ENCODE measurements at regions not wholly inside any gene's neighbourhood (a gene's known extent, or its start where the extent isn't known, plus 50 kb on each side); places are given as distances from the start of the nearest gene placed in this dataset.

DNA sequence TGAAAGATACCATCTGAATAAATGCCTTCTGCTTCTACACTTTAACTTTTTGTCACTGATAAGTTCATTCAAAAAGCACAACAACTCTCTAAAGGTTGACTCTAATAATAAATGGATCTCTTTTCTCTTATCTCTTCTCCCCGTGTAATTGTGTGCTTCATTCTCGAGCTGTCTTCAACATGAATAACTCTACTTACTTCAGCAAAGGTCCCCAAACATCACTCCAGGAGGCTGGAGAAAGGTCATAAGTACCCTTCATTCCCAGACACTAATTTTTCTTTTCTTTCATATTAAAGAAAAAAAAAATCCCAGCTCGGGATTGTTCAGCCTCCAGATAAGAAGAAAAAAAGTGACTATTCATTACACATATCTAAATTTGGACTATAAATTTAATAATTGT, 222.2 kb downstream of the FOXO1 start:
- Mint-ChIP-seq H3K36me3 (peaks cover 5% of the 10 kb centered on the region), H3K4me3 (no peak overlapping the region)
- TF ChIP-seq GTF2I (CRISPR knock-in tag; conservative IDR thresholded peaks at IDR 0.05): no peak
- no peak for TF ChIP-seq MLX (CRISPR knock-in tag; IDR thresholded peaks at IDR 0.05)
- TF ChIP-seq ESRRA (CRISPR knock-in tag; IDR thresholded peaks at IDR 0.05; ENCODE audit: borderline replicate concordance): no peak
- no peak for TF ChIP-seq E2F5 (CRISPR knock-in tag; IDR thresholded peaks at IDR 0.05)
- TF ChIP-seq ZNF423 (CRISPR knock-in tag; IDR thresholded peaks at IDR 0.05): no peak
- TF ChIP-seq, protein P1, sequence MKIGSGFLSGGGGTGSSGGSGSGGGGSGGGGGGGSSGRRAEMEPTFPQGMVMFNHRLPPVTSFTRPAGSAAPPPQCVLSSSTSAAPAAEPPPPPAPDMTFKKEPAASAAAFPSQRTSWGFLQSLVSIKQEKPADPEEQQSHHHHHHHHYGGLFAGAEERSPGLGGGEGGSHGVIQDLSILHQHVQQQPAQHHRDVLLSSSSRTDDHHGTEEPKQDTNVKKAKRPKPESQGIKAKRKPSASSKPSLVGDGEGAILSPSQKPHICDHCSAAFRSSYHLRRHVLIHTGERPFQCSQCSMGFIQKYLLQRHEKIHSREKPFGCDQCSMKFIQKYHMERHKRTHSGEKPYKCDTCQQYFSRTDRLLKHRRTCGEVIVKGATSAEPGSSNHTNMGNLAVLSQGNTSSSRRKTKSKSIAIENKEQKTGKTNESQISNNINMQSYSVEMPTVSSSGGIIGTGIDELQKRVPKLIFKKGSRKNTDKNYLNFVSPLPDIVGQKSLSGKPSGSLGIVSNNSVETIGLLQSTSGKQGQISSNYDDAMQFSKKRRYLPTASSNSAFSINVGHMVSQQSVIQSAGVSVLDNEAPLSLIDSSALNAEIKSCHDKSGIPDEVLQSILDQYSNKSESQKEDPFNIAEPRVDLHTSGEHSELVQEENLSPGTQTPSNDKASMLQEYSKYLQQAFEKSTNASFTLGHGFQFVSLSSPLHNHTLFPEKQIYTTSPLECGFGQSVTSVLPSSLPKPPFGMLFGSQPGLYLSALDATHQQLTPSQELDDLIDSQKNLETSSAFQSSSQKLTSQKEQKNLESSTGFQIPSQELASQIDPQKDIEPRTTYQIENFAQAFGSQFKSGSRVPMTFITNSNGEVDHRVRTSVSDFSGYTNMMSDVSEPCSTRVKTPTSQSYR (CRISPR knock-in tag; IDR thresholded peaks at IDR 0.05): no peak
- TF ChIP-seq ZNF138 (CRISPR knock-in tag; conservative IDR thresholded peaks at IDR 0.05): no peak
- TF ChIP-seq CREB1 (CRISPR knock-in tag; IDR thresholded peaks at IDR 0.05): no peak
- no peak for TF ChIP-seq ARID4B (CRISPR knock-in tag; IDR thresholded peaks at IDR 0.05; ENCODE audit: borderline replicate concordance)
- TF ChIP-seq MYBL2 (CRISPR knock-in tag; IDR thresholded peaks at IDR 0.05): no peak
- TF ChIP-seq GRHL2 (CRISPR knock-in tag; IDR thresholded peaks at IDR 0.05; ENCODE audit: insufficient replicate concordance, severe bottlenecking): no peak
- no peak for TF ChIP-seq ELF4 (CRISPR knock-in tag; IDR thresholded peaks at IDR 0.05; ENCODE audit: low read depth)
- no peak for TF ChIP-seq EMX1 (CRISPR knock-in tag; IDR thresholded peaks at IDR 0.05)
- TF ChIP-seq, protein P2, sequence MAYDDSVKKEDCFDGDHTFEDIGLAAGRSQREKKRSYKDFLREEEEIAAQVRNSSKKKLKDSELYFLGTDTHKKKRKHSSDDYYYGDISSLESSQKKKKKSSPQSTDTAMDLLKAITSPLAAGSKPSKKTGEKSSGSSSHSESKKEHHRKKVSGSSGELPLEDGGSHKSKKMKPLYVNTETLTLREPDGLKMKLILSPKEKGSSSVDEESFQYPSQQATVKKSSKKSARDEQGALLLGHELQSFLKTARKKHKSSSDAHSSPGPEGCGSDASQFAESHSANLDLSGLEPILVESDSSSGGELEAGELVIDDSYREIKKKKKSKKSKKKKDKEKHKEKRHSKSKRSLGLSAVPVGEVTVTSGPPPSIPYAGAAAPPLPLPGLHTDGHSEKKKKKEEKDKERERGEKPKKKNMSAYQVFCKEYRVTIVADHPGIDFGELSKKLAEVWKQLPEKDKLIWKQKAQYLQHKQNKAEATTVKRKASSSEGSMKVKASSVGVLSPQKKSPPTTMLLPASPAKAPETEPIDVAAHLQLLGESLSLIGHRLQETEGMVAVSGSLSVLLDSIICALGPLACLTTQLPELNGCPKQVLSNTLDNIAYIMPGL (CRISPR knock-in tag; IDR thresholded peaks at IDR 0.05): no peak
- TF ChIP-seq RORB (CRISPR knock-in tag; IDR thresholded peaks at IDR 0.05): no peak
- TF ChIP-seq ATF1 (CRISPR knock-in tag; IDR thresholded peaks at IDR 0.05): no peak
- no peak for TF ChIP-seq FOXK1 (CRISPR knock-in tag; IDR thresholded peaks at IDR 0.05)
- no peak for TF ChIP-seq NFYB (CRISPR knock-in tag; conservative IDR thresholded peaks at IDR 0.05; ENCODE audit: low read depth)
- TF ChIP-seq USF1 (CRISPR knock-in tag; IDR thresholded peaks at IDR 0.05): no peak
- TF ChIP-seq, protein P3, sequence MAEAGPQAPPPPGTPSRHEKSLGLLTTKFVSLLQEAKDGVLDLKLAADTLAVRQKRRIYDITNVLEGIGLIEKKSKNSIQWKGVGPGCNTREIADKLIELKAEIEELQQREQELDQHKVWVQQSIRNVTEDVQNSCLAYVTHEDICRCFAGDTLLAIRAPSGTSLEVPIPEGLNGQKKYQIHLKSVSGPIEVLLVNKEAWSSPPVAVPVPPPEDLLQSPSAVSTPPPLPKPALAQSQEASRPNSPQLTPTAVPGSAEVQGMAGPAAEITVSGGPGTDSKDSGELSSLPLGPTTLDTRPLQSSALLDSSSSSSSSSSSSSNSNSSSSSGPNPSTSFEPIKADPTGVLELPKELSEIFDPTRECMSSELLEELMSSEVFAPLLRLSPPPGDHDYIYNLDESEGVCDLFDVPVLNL (CRISPR knock-in tag; IDR thresholded peaks at IDR 0.05; ENCODE audit: borderline replicate concordance, low read depth): no peak

More for the DNA sequence above, 222.2 kb downstream of the FOXO1 start:
- ATAC-seq (no peak), DNase-seq (ENCODE audit: low spot score) (no peak)
- H3K4me1 Mint-ChIP-seq: peaks cover 10% of the 10 kb centered on the region
- ChIA-PET CTCF (no interaction called here), POLR2A (no interaction called here)
- no peak overlapping the region for H3K27ac Mint-ChIP-seq
- H3K27me3 Mint-ChIP-seq (ENCODE audit: low read depth): no peaks in the 10 kb centered on the region
- peaks cover 16% of the 10 kb centered on the region for H3K9me3 Mint-ChIP-seq
